ENCODE measurements at regions not wholly inside any gene's neighbourhood (a gene's known extent, or its start where the extent isn't known, plus 50 kb on each side); places are given as distances from the start of the nearest gene placed in this dataset.
A peak's percentile ranks its signal among the peaks of the same experiment; 100 is the strongest.

DNA sequence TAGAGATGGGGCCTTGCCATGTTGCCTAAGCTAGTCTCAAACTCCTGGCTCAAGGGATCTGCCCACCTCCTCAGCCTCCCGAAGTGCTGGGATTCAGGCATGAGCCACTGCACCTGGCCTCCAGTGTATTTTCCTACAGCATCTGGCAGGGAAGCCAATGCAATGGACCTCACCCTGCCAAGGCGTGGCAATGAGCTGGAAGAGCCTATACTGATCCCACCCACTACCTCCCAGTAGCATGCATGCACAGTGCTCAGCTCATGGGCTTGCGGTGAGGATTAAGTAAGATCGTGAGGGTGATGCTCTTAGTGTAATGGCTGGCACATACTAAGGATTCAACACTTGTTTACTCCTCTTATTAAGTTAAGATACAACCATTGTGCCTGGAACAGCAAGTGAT, 69.7 kb downstream of the PHLDA1 start:
- H2AFZ ChIP-seq (replicated peaks; ENCODE audit: low read length, poor library complexity): peak overlapping the region; percentile 18
- H3K18ac ChIP-seq (ENCODE audit: low read depth, low read length): no peak overlapping the region
- no peak overlapping the region for H3K9ac ChIP-seq (ENCODE audit: low read depth, low read length)
- 100% methylated on average over 1 of the region's 4 CpGs; no CpG with 5 or more reads in 1 of the 2 experiments for WGBS, 2 experiments (ENCODE audit: extremely low coverage in 2 of 2, insufficient read length in 1 of 2)
- H2BK15ac ChIP-seq (ENCODE audit: low read depth, low read length): no peak overlapping the region; the same call in 2 of the 3 replicates
- POLR2A ChIA-PET (ENCODE audit: unreplicated experiment): no interaction called here
- dilution Hi-C loops (cut with HindIII; ENCODE audit: low sequenced_read_pairs, unreplicated experiment) (no loop called here), intact Hi-C loops (cut with micrococcal nuclease) (loop anchor here (5.0 kb wide), 1 partner anchor 755 kb away; the partner anchor contains the start of gene KCNC2), in situ Hi-C loops (cut with MboI; ENCODE audit: low sequenced_read_pairs) (no loop called here)
- H4K91ac ChIP-seq (ENCODE audit: insufficient read depth, low read depth, low read length): no peak overlapping the region
- no peaks in the 10 kb centered on the region for H3K27me3 ChIP-seq (ENCODE audit: control insufficient read depth, insufficient read depth, low read length)
- no peak overlapping the region for H4K5ac ChIP-seq (ENCODE audit: low read depth, low read length)
- H4K20me1 ChIP-seq (ENCODE audit: insufficient read depth, low read length): no peaks in the 10 kb centered on the region
- no peak overlapping the region for H2AK9ac ChIP-seq (replicated peaks; ENCODE audit: low read depth, low read length, poor library complexity)
- no peak overlapping the region for H4K8ac ChIP-seq (ENCODE audit: low read depth in 2 of 2, low read length in 2 of 2)
- TF ChIP-seq CHD1 (IDR thresholded peaks at IDR 0.05; ENCODE audit: low read depth, low read length): no peak
- no peak for TF ChIP-seq POLR2A (IDR thresholded peaks at IDR 0.05; ENCODE audit: low read depth, low read length)
- TF ChIP-seq CEBPB (IDR thresholded peaks at IDR 0.05; ENCODE audit: low read depth, low read length): no peak
- no peak for TF ChIP-seq RCOR1 (IDR thresholded peaks at IDR 0.05; ENCODE audit: insufficient replicate concordance, low read length)
- TF ChIP-seq, protein P1, sequence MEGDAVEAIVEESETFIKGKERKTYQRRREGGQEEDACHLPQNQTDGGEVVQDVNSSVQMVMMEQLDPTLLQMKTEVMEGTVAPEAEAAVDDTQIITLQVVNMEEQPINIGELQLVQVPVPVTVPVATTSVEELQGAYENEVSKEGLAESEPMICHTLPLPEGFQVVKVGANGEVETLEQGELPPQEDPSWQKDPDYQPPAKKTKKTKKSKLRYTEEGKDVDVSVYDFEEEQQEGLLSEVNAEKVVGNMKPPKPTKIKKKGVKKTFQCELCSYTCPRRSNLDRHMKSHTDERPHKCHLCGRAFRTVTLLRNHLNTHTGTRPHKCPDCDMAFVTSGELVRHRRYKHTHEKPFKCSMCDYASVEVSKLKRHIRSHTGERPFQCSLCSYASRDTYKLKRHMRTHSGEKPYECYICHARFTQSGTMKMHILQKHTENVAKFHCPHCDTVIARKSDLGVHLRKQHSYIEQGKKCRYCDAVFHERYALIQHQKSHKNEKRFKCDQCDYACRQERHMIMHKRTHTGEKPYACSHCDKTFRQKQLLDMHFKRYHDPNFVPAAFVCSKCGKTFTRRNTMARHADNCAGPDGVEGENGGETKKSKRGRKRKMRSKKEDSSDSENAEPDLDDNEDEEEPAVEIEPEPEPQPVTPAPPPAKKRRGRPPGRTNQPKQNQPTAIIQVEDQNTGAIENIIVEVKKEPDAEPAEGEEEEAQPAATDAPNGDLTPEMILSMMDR (conservative IDR thresholded peaks at IDR 0.05; ENCODE audit: low read depth, low read length): no peak
- TF ChIP-seq MAZ (IDR thresholded peaks at IDR 0.05; ENCODE audit: borderline replicate concordance, low read depth, low read length): no peak
- TF ChIP-seq FOS (IDR thresholded peaks at IDR 0.05; ENCODE audit: low read depth, low read length): no peak
- TF ChIP-seq SMC3 (IDR thresholded peaks at IDR 0.05; ENCODE audit: low read depth, low read length): no peak
- TF ChIP-seq RFX5 (IDR thresholded peaks at IDR 0.05; ENCODE audit: low read depth, low read length): no peak
- no peak for TF ChIP-seq MXI1 (IDR thresholded peaks at IDR 0.05; ENCODE audit: borderline replicate concordance, low read depth, low read length)
- TF ChIP-seq MAFK (IDR thresholded peaks at IDR 0.05; ENCODE audit: low read depth, low read length): no peak
- TF ChIP-seq BHLHE40 (IDR thresholded peaks at IDR 0.05; ENCODE audit: low read depth, low read length): no peak
- no peak for TF ChIP-seq NFE2L2 (IDR thresholded peaks at IDR 0.05; ENCODE audit: low read depth, low read length)
- no peak for TF ChIP-seq RAD21 (IDR thresholded peaks at IDR 0.05; ENCODE audit: low read length)
- TF ChIP-seq, protein P2, sequence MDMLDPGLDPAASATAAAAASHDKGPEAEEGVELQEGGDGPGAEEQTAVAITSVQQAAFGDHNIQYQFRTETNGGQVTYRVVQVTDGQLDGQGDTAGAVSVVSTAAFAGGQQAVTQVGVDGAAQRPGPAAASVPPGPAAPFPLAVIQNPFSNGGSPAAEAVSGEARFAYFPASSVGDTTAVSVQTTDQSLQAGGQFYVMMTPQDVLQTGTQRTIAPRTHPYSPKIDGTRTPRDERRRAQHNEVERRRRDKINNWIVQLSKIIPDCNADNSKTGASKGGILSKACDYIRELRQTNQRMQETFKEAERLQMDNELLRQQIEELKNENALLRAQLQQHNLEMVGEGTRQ (IDR thresholded peaks at IDR 0.05; ENCODE audit: low read depth, low read length): no peak
- TF ChIP-seq, protein P3, sequence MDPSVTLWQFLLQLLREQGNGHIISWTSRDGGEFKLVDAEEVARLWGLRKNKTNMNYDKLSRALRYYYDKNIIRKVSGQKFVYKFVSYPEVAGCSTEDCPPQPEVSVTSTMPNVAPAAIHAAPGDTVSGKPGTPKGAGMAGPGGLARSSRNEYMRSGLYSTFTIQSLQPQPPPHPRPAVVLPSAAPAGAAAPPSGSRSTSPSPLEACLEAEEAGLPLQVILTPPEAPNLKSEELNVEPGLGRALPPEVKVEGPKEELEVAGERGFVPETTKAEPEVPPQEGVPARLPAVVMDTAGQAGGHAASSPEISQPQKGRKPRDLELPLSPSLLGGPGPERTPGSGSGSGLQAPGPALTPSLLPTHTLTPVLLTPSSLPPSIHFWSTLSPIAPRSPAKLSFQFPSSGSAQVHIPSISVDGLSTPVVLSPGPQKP (IDR thresholded peaks at IDR 0.05; ENCODE audit: borderline replicate concordance, low read depth, low read length): no peak
- peaks cover 12% of the 10 kb centered on the region for H3K4me1 ChIP-seq (ENCODE audit: control insufficient read depth, insufficient read depth, low read length)
- H3K56ac ChIP-seq (ENCODE audit: extremely low read depth, insufficient read depth, low read length): no peak overlapping the region
- no peak overlapping the region for H2BK120ac ChIP-seq (ENCODE audit: low read depth, low read length)
- H2BK5ac ChIP-seq (ENCODE audit: low read depth, low read length, poor library complexity, severe bottlenecking): no peak overlapping the region
- CTCF ChIA-PET: interaction anchor here (0.6 to 1.3 kb wide), 2 partner anchors 11 to 13 kb away, joined by 3 read pairs; no protein-coding TSS in a partner anchor
- 0 out of 2 replicates have a peak, but pooled peaks cover 5% of the 10 kb centered on the region for H3K9me1 ChIP-seq (ENCODE audit: insufficient read depth, low read length)
- no peak overlapping the region for H3K4me2 ChIP-seq (ENCODE audit: low read depth, low read length)
- H2AK5ac ChIP-seq (ENCODE audit: low read depth, low read length): peak overlapping the region; percentile 68
- H3K14ac ChIP-seq (replicated peaks; ENCODE audit: low read depth, low read length): no peak overlapping the region
- no peak overlapping the region for H3K27ac ChIP-seq (ENCODE audit: insufficient read depth, low read length)
- H3K79me1 ChIP-seq (ENCODE audit: low read depth in 1 of 2, low read length in 2 of 2): no peaks in the 10 kb centered on the region
- no peak overlapping the region; the same call in 1 of the 2 replicates for H3K4ac ChIP-seq (ENCODE audit: low read depth, low read length)
- no peaks in the 10 kb centered on the region for H3K36me3 ChIP-seq (ENCODE audit: control insufficient read depth, insufficient read depth, low read length)
- H3K9me3 ChIP-seq (ENCODE audit: control insufficient read depth, insufficient read depth, low read length): no peaks in the 10 kb centered on the region
- no peak overlapping the region for H3K4me3 ChIP-seq (ENCODE audit: insufficient read depth, low read depth, low read length)
- no peak for DNase-seq
- no TSS peak for BruUV-seq (replicated peaks)
- no peak overlapping the region for H3K23ac ChIP-seq (ENCODE audit: low read depth, low read length)
- no peak for ATAC-seq (ENCODE audit: low read depth)
- H2BK20ac ChIP-seq (ENCODE audit: low read depth, low read length): no peak overlapping the region
